K562 (cell line): ENCODE measurements at regions not wholly inside any gene's neighbourhood (a gene's known extent, or its start where the extent isn't known, plus 50 kb on each side); places are given as distances from the start of the nearest gene placed in this dataset.
A peak's percentile ranks its signal among the peaks of the same experiment; 100 is the strongest.

Experiments used
- ELF2 ChIP-seq: fragments of 250-450 bp; sonication (Bioruptor Pico); IDR thresholded peaks from 2 replicates; pipeline ENCODE4 v1.5.0; 2021; ENCODE audit warnings: mild to moderate bottlenecking
- FOXA3 ChIP-seq, 2 experiments: fragments of 450-650 bp in 1 of 2; sonication (generic) in 1 of 2; formaldehyde crosslinking; IDR thresholded peaks in 1 of 2; conservative IDR thresholded peaks in 1 of 2; 2 replicates each; pipeline versions ENCODE4 v1.4.0 to v1.8.0; 2020 to 2022; ENCODE audit warnings: mild to moderate bottlenecking in 2 of 2, missing genetic modification reagents in 1 of 2
- PHF8 ChIP-seq: fragments of 200-600 bp; sonication (generic); IDR thresholded peaks from 2 replicates; pipeline ENCODE4 v1.6.1; 2012; ENCODE audit warnings: mixed run types, mild to moderate bottlenecking, inconsistent platforms, low read length, moderate library complexity, borderline replicate concordance
- PHTF2 ChIP-seq: fragments of 250-450 bp; sonication (Bioruptor Pico); IDR thresholded peaks from 2 replicates; pipeline ENCODE4 v1.5.0; 2021; ENCODE audit warnings: mild to moderate bottlenecking
- REST ChIP-seq, 2 experiments: fragments of 450-650 bp; formaldehyde crosslinking in 1 of 2; IDR thresholded peaks; 2 replicates each; pipeline versions ENCODE4 v1.4.0 to v1.6.1; 2014 to 2020; ENCODE audit warnings: mild to moderate bottlenecking in 2 of 2, borderline replicate concordance in 1 of 2, low read depth in 1 of 2
- THRB ChIP-seq: fragments of 450-650 bp; formaldehyde crosslinking; conservative IDR thresholded peaks from 2 replicates; pipeline ENCODE4 v1.4.0; 2022; ENCODE audit warnings: mild to moderate bottlenecking, missing genetic modification characterization
- ZNF407 ChIP-seq: fragments of 450-650 bp; IDR thresholded peaks from 2 replicates; pipeline ENCODE4 v1.6.1; 2016; ENCODE audit warnings: low read depth
- ZNF41 ChIP-seq: fragments of 250-450 bp; sonication (Bioruptor Pico); conservative IDR thresholded peaks from 2 replicates; pipeline ENCODE4 v1.4.0; 2020; ENCODE audit warnings: mild to moderate bottlenecking

GRCh38 chr7:92988051-92988450 lies 129.7 kb downstream of the SAMD9 start (continued):
- TF ChIP-seq ZNF407, result no peak
- no peak for TF ChIP-seq ZNF41 (CRISPR knock-in tag)
- TF ChIP-seq PHF8, result no peak
- no peak; the same call in 1 of the 2 replicates for TF ChIP-seq REST (IDR thresholded peaks at IDR 0.05; ENCODE audit: borderline replicate concordance)
- TF ChIP-seq REST (CRISPR knock-in tag; IDR thresholded peaks at IDR 0.05; ENCODE audit: low read depth), result no peak
- TF ChIP-seq THRB, result no peak
- no peak for TF ChIP-seq ELF2 (CRISPR knock-in tag)
- TF ChIP-seq FOXA3 (CRISPR knock-in tag; conservative IDR thresholded peaks at IDR 0.05 in 1 of 2, IDR thresholded peaks at IDR 0.05 in 1 of 2), result 0 out of 4 replicates have a peak, but pooled peaks of 1 of the 2 experiments have one; percentile 12
- TF ChIP-seq PHTF2 (CRISPR knock-in tag), result no peak
